Endothelial cell of umbilical vein (primary cell): ENCODE measurements at regions not wholly inside any gene's neighbourhood (a gene's known extent, or its start where the extent isn't known, plus 50 kb on each side); places are given as distances from the start of the nearest gene placed in this dataset.

ENCODE experiments used
- BruUV-seq: library from RNA; stranded (reverse); fragments of 400-500 nt; replicated peaks from 2 replicates; lab custom pipeline; 2021; lab: Mats Ljungman, UMichigan
- CTCF ChIA-PET: fragments of 300-600, 350-600 bp; sonication (Branson Sonifier 250); formaldehyde crosslinking; loops from one replicate; lab custom pipeline; 2021; ENCODE audit warnings: antibody characterized with exemption, inconsistent platforms; lab: Charles Lee
- POLR2A ChIA-PET: fragments of 300-600, 350-600 bp; sonication (Branson Sonifier 250); formaldehyde crosslinking; loops from one replicate; lab custom pipeline; 2021; ENCODE audit warnings: antibody characterized with exemption, inconsistent platforms; lab: Charles Lee
- DNase-seq: peaks from one replicate; pipeline ENCODE4 v3.0.0-alpha.2; 2011; ENCODE audit warnings: low read depth, low spot score
- FAIRE-seq: peaks from 2 replicates; lab custom pipeline; 2011; peaks lifted over from hg19 to GRCh38; lab: Jason Lieb, UNC
- H2AFZ ChIP-seq: 2 replicates; pipeline ENCODE4 v1.6.0; 2012; ENCODE audit warnings: low read depth, low read length, control low read depth, inconsistent platforms
- H3K27ac ChIP-seq: 2 replicates; pipeline ENCODE4 v1.5.1; 2011; ENCODE audit warnings: low read depth, mild to moderate bottlenecking, control low read depth, low read length, moderate library complexity; ENCODE audit not compliant: insufficient read depth
- H3K27me3 ChIP-seq, 2 experiments: 2 replicates each; pipeline versions ENCODE4 v1.6.0 to v1.6.1; 2011; ENCODE audit warnings: low read length in 2 of 2, mixed read lengths in 1 of 2; ENCODE audit not compliant: control insufficient read depth in 2 of 2, insufficient read depth in 2 of 2
- H3K36me3 ChIP-seq, 2 experiments: 2 replicates in 1 of 2; 3 replicates in 1 of 2; pipeline ENCODE4 v1.5.1; 2011; ENCODE audit warnings: low read length in 2 of 2, mild to moderate bottlenecking in 1 of 2, moderate library complexity in 1 of 2; ENCODE audit not compliant: control insufficient read depth in 2 of 2, insufficient read depth in 2 of 2; ENCODE audit errors: extremely low read depth in 1 of 2
- H3K4me1 ChIP-seq: 3 replicates; pipeline ENCODE4 v1.5.1; 2011; ENCODE audit warnings: mild to moderate bottlenecking, low read length; ENCODE audit not compliant: control insufficient read depth, insufficient read depth; ENCODE audit errors: extremely low read depth
- H3K4me2 ChIP-seq: 2 replicates; pipeline ENCODE4 v1.6.1; 2011; ENCODE audit warnings: low read length, control low read depth, mixed read lengths; ENCODE audit not compliant: insufficient read depth
- H3K4me3 ChIP-seq, 3 experiments: fragments of 200-600 bp in 1 of 3; sonication (generic), shearing (Covaris generic) in 1 of 3; replicated peaks in 1 of 3; 2 replicates each; pipeline ENCODE4 v1.5.1; 2011 to 2016; ENCODE audit warnings: control low read depth in 3 of 3, low read length in 3 of 3, mild to moderate bottlenecking in 2 of 3, inconsistent platforms in 1 of 3, low read depth in 1 of 3, moderate library complexity in 1 of 3; ENCODE audit not compliant: insufficient read depth in 1 of 3
- H3K79me2 ChIP-seq: 2 replicates; pipeline ENCODE4 v1.6.0; 2012; ENCODE audit warnings: low read length, inconsistent platforms; ENCODE audit not compliant: control insufficient read depth, insufficient read depth
- H3K9ac ChIP-seq: replicated peaks from 2 replicates; pipeline ENCODE3; 2011; ENCODE audit warnings: low read length, control low read depth; ENCODE audit not compliant: insufficient read depth; ENCODE audit errors: extremely low read depth
- H3K9me1 ChIP-seq: replicated peaks from 3 replicates; pipeline ENCODE4 v1.6.0; 2011; ENCODE audit warnings: mild to moderate bottlenecking, low read length; ENCODE audit not compliant: control insufficient read depth, insufficient read depth; ENCODE audit errors: extremely low read depth
- H3K9me3 ChIP-seq: replicated peaks from 2 replicates; pipeline ENCODE4 v1.5.1; 2012; ENCODE audit warnings: low read length, inconsistent platforms; ENCODE audit not compliant: control insufficient read depth, insufficient read depth
- H4K20me1 ChIP-seq: replicated peaks from 2 replicates; pipeline ENCODE3; 2011; ENCODE audit warnings: mild to moderate bottlenecking, low read length; ENCODE audit not compliant: control insufficient read depth, insufficient read depth; ENCODE audit errors: extremely low read depth
- EZH2 ChIP-seq: IDR thresholded peaks from 2 replicates; pipeline ENCODE4 v1.6.1; 2012; ENCODE audit warnings: borderline replicate concordance, low read depth, mild to moderate bottlenecking, moderate library complexity, low read length, inconsistent platforms; ENCODE audit not compliant: severe bottlenecking
- FOS ChIP-seq: IDR thresholded peaks from 2 replicates; pipeline ENCODE4 v1.6.1; 2011; ENCODE audit warnings: mild to moderate bottlenecking, low read length, moderate library complexity, borderline replicate concordance; ENCODE audit not compliant: insufficient read depth
- GATA2 ChIP-seq: IDR thresholded peaks from 2 replicates; pipeline ENCODE4 v1.7.0; 2011; ENCODE audit warnings: low read depth, mild to moderate bottlenecking, moderate library complexity, mixed read lengths, low read length; ENCODE audit not compliant: insufficient read length, insufficient read depth
- JUN ChIP-seq: IDR thresholded peaks from 2 replicates; pipeline ENCODE4 v1.6.1; 2011; ENCODE audit warnings: borderline replicate concordance, low read depth; ENCODE audit not compliant: insufficient read length, insufficient read depth
- MYC ChIP-seq: IDR thresholded peaks from one replicate; pipeline ENCODE4 v1.6.1; 2011; ENCODE audit warnings: mild to moderate bottlenecking, low read depth, low read length
- POLR2A ChIP-seq: IDR thresholded peaks from 2 replicates; pipeline ENCODE4 v1.6.1; 2012; ENCODE audit warnings: low read depth, mild to moderate bottlenecking, control low read depth, low read length
- POLR2AphosphoS5 ChIP-seq: IDR thresholded peaks from 2 replicates; pipeline ENCODE4 v1.6.1; 2012; ENCODE audit warnings: low read depth, mild to moderate bottlenecking, control low read depth, low read length, moderate library complexity; ENCODE audit not compliant: insufficient read depth
- dilution Hi-C: fragments of 300-500 bp; cut with MboI; formaldehyde crosslinking; loops from one replicate; pipeline ENCODE4 v1.15.0; 2019; ENCODE audit warnings: low sequenced_read_pairs; ENCODE audit not compliant: extremely low pct_ligation_motif_present
- intact Hi-C: fragments of 100-400 bp; cut with micrococcal nuclease; formaldehyde crosslinking; loops from one replicate; pipeline ENCODE4 v1.10.0; 2022
- TF ChIP-seq, protein P1 (sequence below): IDR thresholded peaks from 2 replicates; pipeline ENCODE4 v1.6.1; 2011; ENCODE audit not compliant: insufficient read depth, insufficient read length
- TF ChIP-seq, protein P2 (sequence below), 2 donors: IDR thresholded peaks; 1 replicate in 1 of 2; 2 replicates in 1 of 2; pipeline ENCODE4 v1.5.1; 2011; ENCODE audit warnings: low read length in 2 of 2, mild to moderate bottlenecking in 2 of 2, moderate library complexity in 2 of 2, control low read depth in 1 of 2, inconsistent platforms in 1 of 2, low read depth in 1 of 2; ENCODE audit not compliant: insufficient read depth in 1 of 2; ENCODE audit errors: extremely low read depth in 1 of 2

DNA sequence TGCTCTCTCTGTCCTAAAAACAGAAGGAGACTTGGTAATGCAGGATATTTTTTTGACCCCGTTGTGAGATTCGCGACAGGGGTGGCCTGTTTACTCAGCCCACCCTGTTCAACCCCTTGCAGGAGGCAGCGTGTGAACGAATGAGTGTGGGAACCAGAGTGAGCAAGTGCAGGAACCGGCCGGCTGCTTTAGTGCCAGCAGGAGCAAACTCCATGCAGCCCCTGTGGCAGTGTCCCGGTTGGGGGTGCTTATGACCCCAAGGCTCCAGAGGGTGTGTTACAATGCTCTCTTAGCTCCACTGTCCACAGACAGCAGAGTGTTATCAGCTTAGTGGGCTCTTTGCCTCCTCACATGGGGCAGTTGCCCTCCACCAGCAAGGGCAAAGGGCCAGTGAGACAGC is 225.2 kb downstream of the ETNK1 start:
- Histone ChIP-seq H3K27me3 (no peaks in the 10 kb centered on the region), H3K4me2 (no peak overlapping the region), H3K27ac (no peak overlapping the region), H3K4me1 (no peaks in the 10 kb centered on the region), H3K36me3 (no peaks in the 10 kb centered on the region), H3K4me3 (no peak overlapping the region), H2AFZ (no peak overlapping the region), H3K9ac (no peak overlapping the region), H4K20me1 (no peaks in the 10 kb centered on the region), H3K79me2 (no peaks in the 10 kb centered on the region), H3K9me3 (no peaks in the 10 kb centered on the region), H3K9me1 (no peaks in the 10 kb centered on the region)
- FAIRE-seq (no peak), DNase-seq (no peak)
- ChIA-PET CTCF (no interaction called here), POLR2A (no interaction called here)
- BruUV-seq, result no TSS peak
- dilution Hi-C loops, result no loop called here
- intact Hi-C loops, result loop anchor here (10.0 kb wide), 1 partner anchor 165 kb away; no protein-coding TSS in a partner anchor
- no peak for TF ChIP-seq POLR2A
- TF ChIP-seq GATA2, result no peak
- TF ChIP-seq, protein P1, sequence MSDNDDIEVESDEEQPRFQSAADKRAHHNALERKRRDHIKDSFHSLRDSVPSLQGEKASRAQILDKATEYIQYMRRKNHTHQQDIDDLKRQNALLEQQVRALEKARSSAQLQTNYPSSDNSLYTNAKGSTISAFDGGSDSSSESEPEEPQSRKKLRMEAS, result no peak
- TF ChIP-seq, protein P2, sequence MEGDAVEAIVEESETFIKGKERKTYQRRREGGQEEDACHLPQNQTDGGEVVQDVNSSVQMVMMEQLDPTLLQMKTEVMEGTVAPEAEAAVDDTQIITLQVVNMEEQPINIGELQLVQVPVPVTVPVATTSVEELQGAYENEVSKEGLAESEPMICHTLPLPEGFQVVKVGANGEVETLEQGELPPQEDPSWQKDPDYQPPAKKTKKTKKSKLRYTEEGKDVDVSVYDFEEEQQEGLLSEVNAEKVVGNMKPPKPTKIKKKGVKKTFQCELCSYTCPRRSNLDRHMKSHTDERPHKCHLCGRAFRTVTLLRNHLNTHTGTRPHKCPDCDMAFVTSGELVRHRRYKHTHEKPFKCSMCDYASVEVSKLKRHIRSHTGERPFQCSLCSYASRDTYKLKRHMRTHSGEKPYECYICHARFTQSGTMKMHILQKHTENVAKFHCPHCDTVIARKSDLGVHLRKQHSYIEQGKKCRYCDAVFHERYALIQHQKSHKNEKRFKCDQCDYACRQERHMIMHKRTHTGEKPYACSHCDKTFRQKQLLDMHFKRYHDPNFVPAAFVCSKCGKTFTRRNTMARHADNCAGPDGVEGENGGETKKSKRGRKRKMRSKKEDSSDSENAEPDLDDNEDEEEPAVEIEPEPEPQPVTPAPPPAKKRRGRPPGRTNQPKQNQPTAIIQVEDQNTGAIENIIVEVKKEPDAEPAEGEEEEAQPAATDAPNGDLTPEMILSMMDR (IDR thresholded peaks at IDR 0.05; ENCODE audit: extremely low read depth in 1 of 2, insufficient read depth in 1 of 2, low read depth in 1 of 2, low read length in 2 of 2), result no peak
- TF ChIP-seq MYC, result no peak
- no peak for TF ChIP-seq JUN
- TF ChIP-seq FOS, result no peak
- no peak for TF ChIP-seq EZH2
- no peak for TF ChIP-seq POLR2AphosphoS5
